ENCODE measurements at regions not wholly inside any gene's neighbourhood (a gene's known extent, or its start where the extent isn't known, plus 50 kb on each side); places are given as distances from the start of the nearest gene placed in this dataset.

GRCh38 chr7:88617185-88617584 lies 142.3 kb upstream of the ZNF804B start:
- H2AFZ ChIP-seq (ENCODE audit: low read length) = no peak overlapping the region
- no TSS peak for BruUV-seq (replicated peaks)
- no peak overlapping the region for H3K4me3 ChIP-seq (ENCODE audit: low read depth, low read length, poor library complexity, severe bottlenecking)
- no peaks in the 10 kb centered on the region for H3K9me3 ChIP-seq (ENCODE audit: low read length)
- no peak overlapping the region for H3K4me2 ChIP-seq (ENCODE audit: low read length)
- no peaks in the 10 kb centered on the region for H3K36me3 ChIP-seq (ENCODE audit: insufficient read depth, low read length)
- ChIA-PET POLR2A (no interaction called here), CTCF (ENCODE audit: unreplicated experiment) (no interaction called here)
- no peaks in the 10 kb centered on the region for H4K20me1 ChIP-seq (ENCODE audit: insufficient read depth, low read length)
- H3K9me2 ChIP-seq (ENCODE audit: insufficient read depth, low read length) = no peaks in the 10 kb centered on the region
- no peak for DNase-seq (ENCODE audit: low spot score)
- H3K79me2 ChIP-seq (ENCODE audit: insufficient read depth, low read depth, low read length) = no peaks in the 10 kb centered on the region
- intact Hi-C loops (cut with micrococcal nuclease; ENCODE audit: unreplicated experiment) = no loop called here
- TF ChIP-seq CTCF (conservative IDR thresholded peaks at IDR 0.05; ENCODE audit: low read length) (no peak), EZH2phosphoT487 (IDR thresholded peaks at IDR 0.05; ENCODE audit: borderline replicate concordance, low read depth, low read length) (no peak)
- no peak overlapping the region for H3K27ac ChIP-seq (ENCODE audit: low read depth, low read length, poor library complexity, severe bottlenecking)
- H3K4me1 ChIP-seq (ENCODE audit: insufficient read depth, low read length, poor library complexity, severe bottlenecking) = no peaks in the 10 kb centered on the region

- ChIA-PET POLR2A (interaction anchor here (0.6 to 1.3 kb wide), 5 partner anchors 10 to 1205 kb away, joined by 3 to 5 read pairs (median 3); no protein-coding TSS in a partner anchor), CTCF (ENCODE audit: unreplicated experiment) (no interaction called here)
- H3K9me3 ChIP-seq (ENCODE audit: low read length) = no peaks in the 10 kb centered on the region
- no peaks in the 10 kb centered on the region for H3K9me2 ChIP-seq (ENCODE audit: insufficient read depth, low read length)
- H3K4me1 ChIP-seq (ENCODE audit: insufficient read depth, low read length, poor library complexity, severe bottlenecking) = no peaks in the 10 kb centered on the region
- no peak overlapping the region for H3K4me2 ChIP-seq (ENCODE audit: low read length)
- no peak for DNase-seq (ENCODE audit: low spot score)
- intact Hi-C loops (cut with micrococcal nuclease; ENCODE audit: unreplicated experiment) = no loop called here
- no TSS peak for BruUV-seq (replicated peaks)
- H3K4me3 ChIP-seq (ENCODE audit: low read depth, low read length, poor library complexity, severe bottlenecking) = no peak overlapping the region
- no peaks in the 10 kb centered on the region for H3K36me3 ChIP-seq (ENCODE audit: insufficient read depth, low read length)
- TF ChIP-seq CTCF (conservative IDR thresholded peaks at IDR 0.05; ENCODE audit: low read length) = no peak
- no peak overlapping the region for H3K27ac ChIP-seq (ENCODE audit: low read depth, low read length, poor library complexity, severe bottlenecking)
- no peak overlapping the region for H2AFZ ChIP-seq (ENCODE audit: low read length)
- H4K20me1 ChIP-seq (ENCODE audit: insufficient read depth, low read length) = no peaks in the 10 kb centered on the region
- H3K79me2 ChIP-seq (ENCODE audit: insufficient read depth, low read depth, low read length) = no peaks in the 10 kb centered on the region
Observed at GRCh38 chr7:88615336-88615735, 144.2 kb upstream of the ZNF804B start.

GRCh38 chr7:88614736-88615135 lies 144.8 kb upstream of the ZNF804B start:
- BruUV-seq (replicated peaks) = no TSS peak
- Histone ChIP-seq H2AFZ (ENCODE audit: low read length) (no peak overlapping the region), H3K9me3 (ENCODE audit: low read length) (no peaks in the 10 kb centered on the region), H3K9me2 (ENCODE audit: insufficient read depth, low read length) (no peaks in the 10 kb centered on the region), H4K20me1 (ENCODE audit: insufficient read depth, low read length) (no peaks in the 10 kb centered on the region), H3K27ac (ENCODE audit: low read depth, low read length, poor library complexity, severe bottlenecking) (no peak overlapping the region), H3K4me2 (ENCODE audit: low read length) (no peak overlapping the region), H3K4me3 (ENCODE audit: low read depth, low read length, poor library complexity, severe bottlenecking) (no peak overlapping the region), H3K79me2 (ENCODE audit: insufficient read depth, low read depth, low read length) (no peaks in the 10 kb centered on the region), H3K36me3 (ENCODE audit: insufficient read depth, low read length) (no peaks in the 10 kb centered on the region), H3K4me1 (ENCODE audit: insufficient read depth, low read length, poor library complexity, severe bottlenecking) (no peaks in the 10 kb centered on the region)
- no peak for DNase-seq (ENCODE audit: low spot score)
- intact Hi-C loops (cut with micrococcal nuclease; ENCODE audit: unreplicated experiment) = no loop called here
- ChIA-PET POLR2A (interaction anchor here (0.8 to 1.3 kb wide), 2 partner anchors 13 to 15 kb away, joined by 3 to 5 read pairs; no protein-coding TSS in a partner anchor), CTCF (ENCODE audit: unreplicated experiment) (no interaction called here)
- TF ChIP-seq CTCF (conservative IDR thresholded peaks at IDR 0.05; ENCODE audit: low read length) = no peak

All from OCI-LY7 (cell line).